ENCODE measurements at regions not wholly inside any gene's neighbourhood (a gene's known extent, or its start where the extent isn't known, plus 50 kb on each side); places are given as distances from the start of the nearest gene placed in this dataset.

DNA sequence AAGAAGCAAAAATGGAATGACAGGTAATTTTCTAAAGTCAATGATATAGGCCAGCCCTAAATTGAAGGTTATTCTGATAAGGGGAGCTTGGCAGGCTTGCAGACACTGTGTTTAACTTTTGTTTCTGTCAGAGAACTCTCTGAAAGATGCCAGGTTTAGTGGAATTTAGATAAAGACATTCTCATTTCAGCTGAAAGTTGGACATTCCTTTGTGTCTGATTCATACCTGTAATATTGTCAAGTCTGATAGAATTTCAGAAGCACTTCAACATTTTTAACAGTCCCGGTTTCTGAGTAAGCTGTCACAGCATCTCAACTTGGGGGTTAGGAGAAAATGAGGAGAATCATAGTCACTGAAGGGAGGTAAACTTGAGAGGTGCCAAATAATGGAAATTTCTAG lies 84.0 kb downstream of the DIPK2A start:
- TF ChIP-seq, protein P1, sequence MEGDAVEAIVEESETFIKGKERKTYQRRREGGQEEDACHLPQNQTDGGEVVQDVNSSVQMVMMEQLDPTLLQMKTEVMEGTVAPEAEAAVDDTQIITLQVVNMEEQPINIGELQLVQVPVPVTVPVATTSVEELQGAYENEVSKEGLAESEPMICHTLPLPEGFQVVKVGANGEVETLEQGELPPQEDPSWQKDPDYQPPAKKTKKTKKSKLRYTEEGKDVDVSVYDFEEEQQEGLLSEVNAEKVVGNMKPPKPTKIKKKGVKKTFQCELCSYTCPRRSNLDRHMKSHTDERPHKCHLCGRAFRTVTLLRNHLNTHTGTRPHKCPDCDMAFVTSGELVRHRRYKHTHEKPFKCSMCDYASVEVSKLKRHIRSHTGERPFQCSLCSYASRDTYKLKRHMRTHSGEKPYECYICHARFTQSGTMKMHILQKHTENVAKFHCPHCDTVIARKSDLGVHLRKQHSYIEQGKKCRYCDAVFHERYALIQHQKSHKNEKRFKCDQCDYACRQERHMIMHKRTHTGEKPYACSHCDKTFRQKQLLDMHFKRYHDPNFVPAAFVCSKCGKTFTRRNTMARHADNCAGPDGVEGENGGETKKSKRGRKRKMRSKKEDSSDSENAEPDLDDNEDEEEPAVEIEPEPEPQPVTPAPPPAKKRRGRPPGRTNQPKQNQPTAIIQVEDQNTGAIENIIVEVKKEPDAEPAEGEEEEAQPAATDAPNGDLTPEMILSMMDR (IDR thresholded peaks at IDR 0.05) = no peak
- no peak for TF ChIP-seq ZFX (IDR thresholded peaks at IDR 0.05; ENCODE audit: borderline replicate concordance)

Measured in 22Rv1 (cell line).